ENCODE measurements at regions not wholly inside any gene's neighbourhood (a gene's known extent, or its start where the extent isn't known, plus 50 kb on each side); places are given as distances from the start of the nearest gene placed in this dataset.

GRCh38 chr6:167229586-167229985 lies 61.5 kb upstream of the UNC93A start:
- TF ChIP-seq CREB1 (IDR thresholded peaks at IDR 0.05; ENCODE audit: low read depth) (no peak), TAF1 (IDR thresholded peaks at IDR 0.05; ENCODE audit: low read depth) (no peak), EP300 (IDR thresholded peaks at IDR 0.05; ENCODE audit: borderline replicate concordance) (no peak), EGR1 (IDR thresholded peaks at IDR 0.05) (no peak), MAX (IDR thresholded peaks at IDR 0.05) (no peak), NFIC (IDR thresholded peaks at IDR 0.05) (no peak)

GRCh38 chr6:167230288-167230687 lies 60.8 kb upstream of the UNC93A start:
- no peak for TF ChIP-seq EP300 (IDR thresholded peaks at IDR 0.05; ENCODE audit: borderline replicate concordance)
- TF ChIP-seq USF1 (IDR thresholded peaks at IDR 0.05), result no peak
- TF ChIP-seq NFIC (IDR thresholded peaks at IDR 0.05), result no peak
- TF ChIP-seq CREB1 (IDR thresholded peaks at IDR 0.05; ENCODE audit: low read depth), result no peak
- TF ChIP-seq FOXM1 (IDR thresholded peaks at IDR 0.05; ENCODE audit: borderline replicate concordance, low read depth), result no peak
- no peak for TF ChIP-seq YY1 (IDR thresholded peaks at IDR 0.05; ENCODE audit: low read depth)
- no peak for TF ChIP-seq MAX (IDR thresholded peaks at IDR 0.05)
- no peak for TF ChIP-seq EGR1 (IDR thresholded peaks at IDR 0.05)
- no peak for TF ChIP-seq TEAD4 (IDR thresholded peaks at IDR 0.05)
- no peak for TF ChIP-seq CEBPB (IDR thresholded peaks at IDR 0.05)
- no peak for TF ChIP-seq RAD21 (IDR thresholded peaks at IDR 0.05; ENCODE audit: low read depth)
- TF ChIP-seq REST (IDR thresholded peaks at IDR 0.05; ENCODE audit: low read depth), result no peak
- no peak for TF ChIP-seq TCF12 (IDR thresholded peaks at IDR 0.05; ENCODE audit: low read depth)
- TF ChIP-seq ZBTB7A (IDR thresholded peaks at IDR 0.05; ENCODE audit: low read depth), result no peak
- no peak for TF ChIP-seq TAF1 (IDR thresholded peaks at IDR 0.05; ENCODE audit: low read depth)

GRCh38 chr6:167232356-167232755 lies 58.8 kb upstream of the UNC93A start:
- TF ChIP-seq TEAD4 (IDR thresholded peaks at IDR 0.05) (no peak), MAX (IDR thresholded peaks at IDR 0.05) (no peak), USF1 (IDR thresholded peaks at IDR 0.05) (no peak), FOXM1 (IDR thresholded peaks at IDR 0.05; ENCODE audit: borderline replicate concordance, low read depth) (no peak), RAD21 (IDR thresholded peaks at IDR 0.05; ENCODE audit: low read depth) (no peak), CREB1 (IDR thresholded peaks at IDR 0.05; ENCODE audit: low read depth) (no peak), EGR1 (IDR thresholded peaks at IDR 0.05) (no peak), ZBTB7A (IDR thresholded peaks at IDR 0.05; ENCODE audit: low read depth) (no peak), NFIC (IDR thresholded peaks at IDR 0.05) (no peak), CEBPB (IDR thresholded peaks at IDR 0.05) (no peak), TCF12 (IDR thresholded peaks at IDR 0.05; ENCODE audit: low read depth) (no peak), EP300 (IDR thresholded peaks at IDR 0.05; ENCODE audit: borderline replicate concordance) (no peak), YY1 (IDR thresholded peaks at IDR 0.05; ENCODE audit: low read depth) (no peak), REST (IDR thresholded peaks at IDR 0.05; ENCODE audit: low read depth) (no peak)

GRCh38 chr6:167233490-167233889 lies 57.6 kb upstream of the UNC93A start:
- TF ChIP-seq USF1 (IDR thresholded peaks at IDR 0.05), result no peak
- no peak for TF ChIP-seq TCF12 (IDR thresholded peaks at IDR 0.05; ENCODE audit: low read depth)
- TF ChIP-seq TEAD4 (IDR thresholded peaks at IDR 0.05), result no peak
- no peak for TF ChIP-seq CREB1 (IDR thresholded peaks at IDR 0.05; ENCODE audit: low read depth)
- TF ChIP-seq TAF1 (IDR thresholded peaks at IDR 0.05; ENCODE audit: low read depth), result no peak
- no peak for TF ChIP-seq YY1 (IDR thresholded peaks at IDR 0.05; ENCODE audit: low read depth)
- TF ChIP-seq NFIC (IDR thresholded peaks at IDR 0.05), result no peak
- TF ChIP-seq EGR1 (IDR thresholded peaks at IDR 0.05), result no peak
- TF ChIP-seq REST (IDR thresholded peaks at IDR 0.05; ENCODE audit: low read depth), result no peak
- TF ChIP-seq EP300 (IDR thresholded peaks at IDR 0.05; ENCODE audit: borderline replicate concordance), result no peak
- no peak for TF ChIP-seq FOXM1 (IDR thresholded peaks at IDR 0.05; ENCODE audit: borderline replicate concordance, low read depth)
- TF ChIP-seq ZBTB7A (IDR thresholded peaks at IDR 0.05; ENCODE audit: low read depth), result no peak
- no peak for TF ChIP-seq RAD21 (IDR thresholded peaks at IDR 0.05; ENCODE audit: low read depth)
- TF ChIP-seq CEBPB (IDR thresholded peaks at IDR 0.05), result no peak
- no peak for TF ChIP-seq MAX (IDR thresholded peaks at IDR 0.05)
